ENCODE measurements at regions not wholly inside any gene's neighbourhood (a gene's known extent, or its start where the extent isn't known, plus 50 kb on each side); places are given as distances from the start of the nearest gene placed in this dataset.
"Not testable (repeated sequence)": the region's sequence is repeated elsewhere in the genome, so short reads cannot be mapped to it uniquely, and the experiment has no call there.

DNA sequence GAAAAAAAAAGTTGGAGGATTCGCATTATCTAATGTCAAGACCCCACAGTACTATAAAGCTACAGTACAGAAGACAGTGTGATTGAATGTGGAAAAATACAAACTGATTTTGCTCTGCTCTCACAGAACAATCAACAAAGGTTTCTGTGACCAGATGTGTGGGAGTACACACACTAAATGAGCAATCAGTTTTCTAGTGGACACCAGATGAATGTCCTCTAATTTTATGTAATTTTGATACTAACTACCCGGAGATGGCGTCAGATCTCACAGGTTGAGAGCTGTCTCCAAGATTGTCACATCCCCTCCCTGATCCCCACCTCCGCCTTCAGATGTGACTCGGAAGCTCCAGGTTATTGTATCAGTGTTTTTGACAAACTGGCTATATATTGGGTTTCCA, 81.9 kb upstream of the HUWE1 start:
- CTCF ChIA-PET = no interaction called here

DNA sequence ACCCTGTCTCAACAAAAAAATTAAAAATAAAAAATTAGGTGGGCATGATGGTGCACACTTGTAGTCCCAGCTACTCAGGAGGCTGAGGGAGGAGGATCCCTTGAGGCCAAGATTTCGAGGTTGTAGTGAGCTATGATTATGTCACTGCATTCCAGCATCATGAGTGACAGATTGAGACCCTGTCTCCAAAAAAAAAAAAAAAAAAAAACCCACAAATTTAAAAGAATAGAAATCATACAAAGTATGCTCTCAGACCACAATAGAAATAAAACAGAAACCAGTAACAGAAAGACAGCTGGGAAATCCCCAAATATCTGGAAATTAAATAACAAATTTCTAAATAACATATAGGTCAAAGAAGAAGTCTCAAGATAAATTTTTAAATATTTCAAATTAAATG, 81.0 kb upstream of the HUWE1 start:
- CTCF ChIA-PET = no interaction called here
- DNase-seq (ENCODE audit: low spot score) = no peak
- POLR2A ChIA-PET (ENCODE audit: low non-redundant PET) = no interaction called here
- no peak overlapping the region for H3K27ac ChIP-seq
- TF ChIP-seq, protein P1, sequence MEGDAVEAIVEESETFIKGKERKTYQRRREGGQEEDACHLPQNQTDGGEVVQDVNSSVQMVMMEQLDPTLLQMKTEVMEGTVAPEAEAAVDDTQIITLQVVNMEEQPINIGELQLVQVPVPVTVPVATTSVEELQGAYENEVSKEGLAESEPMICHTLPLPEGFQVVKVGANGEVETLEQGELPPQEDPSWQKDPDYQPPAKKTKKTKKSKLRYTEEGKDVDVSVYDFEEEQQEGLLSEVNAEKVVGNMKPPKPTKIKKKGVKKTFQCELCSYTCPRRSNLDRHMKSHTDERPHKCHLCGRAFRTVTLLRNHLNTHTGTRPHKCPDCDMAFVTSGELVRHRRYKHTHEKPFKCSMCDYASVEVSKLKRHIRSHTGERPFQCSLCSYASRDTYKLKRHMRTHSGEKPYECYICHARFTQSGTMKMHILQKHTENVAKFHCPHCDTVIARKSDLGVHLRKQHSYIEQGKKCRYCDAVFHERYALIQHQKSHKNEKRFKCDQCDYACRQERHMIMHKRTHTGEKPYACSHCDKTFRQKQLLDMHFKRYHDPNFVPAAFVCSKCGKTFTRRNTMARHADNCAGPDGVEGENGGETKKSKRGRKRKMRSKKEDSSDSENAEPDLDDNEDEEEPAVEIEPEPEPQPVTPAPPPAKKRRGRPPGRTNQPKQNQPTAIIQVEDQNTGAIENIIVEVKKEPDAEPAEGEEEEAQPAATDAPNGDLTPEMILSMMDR (conservative IDR thresholded peaks at IDR 0.05; ENCODE audit: low read depth) = no peak

More for the DNA sequence above, 81.9 kb upstream of the HUWE1 start:
- H3K27ac ChIP-seq = no peak overlapping the region
- no peak for DNase-seq (ENCODE audit: low spot score)
- TF ChIP-seq, protein P1 (conservative IDR thresholded peaks at IDR 0.05; ENCODE audit: low read depth) = no peak
- POLR2A ChIA-PET (ENCODE audit: low non-redundant PET) = no interaction called here

DNA sequence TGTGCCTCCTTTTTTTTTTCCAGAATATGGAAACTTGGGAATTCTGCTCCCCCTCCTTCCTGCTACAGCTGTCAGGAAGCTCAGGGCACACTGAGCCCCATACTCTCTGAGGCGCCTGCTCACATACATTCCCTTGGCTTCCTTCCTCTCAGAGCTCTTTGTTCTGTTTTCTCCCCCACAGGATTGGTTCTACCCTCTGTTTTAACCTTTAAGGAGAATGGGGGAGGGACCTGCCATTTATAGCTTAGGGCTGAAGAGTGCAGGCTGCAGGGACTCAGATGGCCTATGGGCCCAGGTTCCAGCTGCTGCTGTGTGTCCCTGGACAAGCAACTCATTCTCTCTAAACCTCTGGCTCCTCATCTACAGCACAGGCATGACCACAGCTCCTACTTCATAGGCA, 70.7 kb upstream of the HUWE1 start:
- POLR2A ChIA-PET (ENCODE audit: low non-redundant PET); CTCF ChIA-PET; DNase-seq (ENCODE audit: low spot score); H3K27ac ChIP-seq: not testable (repeated sequence)

DNA sequence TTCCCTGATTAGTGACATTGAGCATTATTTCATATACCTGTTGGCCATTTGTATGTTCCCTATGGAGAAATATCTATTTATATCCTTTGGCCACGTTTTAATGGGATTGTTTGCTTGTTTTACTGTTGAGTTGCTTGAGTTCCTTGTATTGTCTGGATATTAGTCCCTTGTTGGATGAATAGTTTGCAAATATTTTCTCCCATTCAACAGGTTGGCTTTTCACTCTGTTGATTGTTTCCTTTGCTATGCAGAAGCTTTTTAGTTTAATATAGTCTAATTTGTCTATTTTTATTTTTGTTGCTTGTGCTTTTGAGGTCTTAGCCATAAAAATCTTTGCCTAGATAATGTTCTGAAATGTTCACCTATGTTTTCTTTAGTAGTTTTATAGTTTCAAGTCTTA, 60.2 kb upstream of the HUWE1 start:
- CTCF ChIA-PET = no interaction called here

DNA sequence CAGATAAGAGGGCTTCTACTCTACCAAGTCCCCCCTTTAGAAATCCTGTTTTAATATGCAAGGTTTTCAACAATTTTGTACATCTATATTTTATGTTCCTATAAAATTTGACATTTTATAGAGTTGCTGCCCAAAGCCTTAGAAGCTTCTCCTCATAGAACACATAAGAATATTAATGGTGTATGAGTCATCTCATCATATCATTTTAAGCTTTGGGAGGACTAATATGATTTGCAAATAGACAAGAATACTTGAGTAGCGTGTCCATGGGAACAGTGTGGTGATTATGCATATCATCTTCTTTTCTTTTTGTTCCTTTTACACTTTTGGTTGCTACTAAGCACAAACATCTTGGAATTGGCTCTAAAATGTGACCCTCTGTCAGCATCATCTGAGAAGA, 56.7 kb upstream of the HUWE1 start:
- POLR2A ChIA-PET (ENCODE audit: low non-redundant PET) = no interaction called here
- no peak for DNase-seq (ENCODE audit: low spot score)
- TF ChIP-seq, protein P1 (conservative IDR thresholded peaks at IDR 0.05; ENCODE audit: low read depth) = no peak
- CTCF ChIA-PET = interaction anchor here (0.6 kb wide), 1 partner anchor 80 kb away, joined by 3 read pairs; no protein-coding TSS in a partner anchor
- no peak overlapping the region for H3K27ac ChIP-seq

More for the DNA sequence above, 60.2 kb upstream of the HUWE1 start:
- no peak for DNase-seq (ENCODE audit: low spot score)
- TF ChIP-seq, protein P1 (conservative IDR thresholded peaks at IDR 0.05; ENCODE audit: low read depth) = no peak
- POLR2A ChIA-PET (ENCODE audit: low non-redundant PET) = no interaction called here
- H3K27ac ChIP-seq = no peak overlapping the region

DNA sequence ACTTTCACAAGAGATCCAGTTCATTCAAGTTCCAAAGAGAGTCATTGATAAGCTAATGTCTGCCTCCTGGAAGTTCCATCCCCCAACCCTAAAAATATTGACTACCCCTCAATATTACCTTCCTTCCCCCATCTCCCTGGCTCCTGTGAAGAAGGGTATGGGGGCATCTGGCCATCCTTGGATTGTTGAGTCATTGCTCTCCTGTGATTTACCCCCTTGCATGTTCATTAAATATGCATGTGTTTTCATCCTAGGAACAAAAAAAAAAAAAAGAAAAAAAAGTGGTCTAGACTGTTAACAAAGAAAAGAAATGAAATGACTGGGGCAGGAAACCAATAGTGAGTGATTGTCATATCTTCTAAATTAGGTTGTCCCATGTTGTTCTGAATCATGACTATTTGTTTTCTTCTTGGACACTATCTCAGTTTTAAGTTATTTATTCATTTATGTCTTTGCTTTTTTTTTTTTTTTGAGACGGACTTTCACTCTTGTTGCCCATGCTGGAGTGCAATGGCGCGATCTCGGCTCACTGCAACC, 51.9 kb upstream of the HUWE1 start:
- TF ChIP-seq, protein P1 (conservative IDR thresholded peaks at IDR 0.05; ENCODE audit: low read depth) = no peak
- CTCF ChIA-PET = no interaction called here
- no peak overlapping the region for H3K27ac ChIP-seq
- POLR2A ChIA-PET (ENCODE audit: low non-redundant PET) = no interaction called here
- no peak for DNase-seq (ENCODE audit: low spot score)

Data from RWPE1 (cell line).